ENCODE measurements at regions not wholly inside any gene's neighbourhood (a gene's known extent, or its start where the extent isn't known, plus 50 kb on each side); places are given as distances from the start of the nearest gene placed in this dataset.

DNA sequence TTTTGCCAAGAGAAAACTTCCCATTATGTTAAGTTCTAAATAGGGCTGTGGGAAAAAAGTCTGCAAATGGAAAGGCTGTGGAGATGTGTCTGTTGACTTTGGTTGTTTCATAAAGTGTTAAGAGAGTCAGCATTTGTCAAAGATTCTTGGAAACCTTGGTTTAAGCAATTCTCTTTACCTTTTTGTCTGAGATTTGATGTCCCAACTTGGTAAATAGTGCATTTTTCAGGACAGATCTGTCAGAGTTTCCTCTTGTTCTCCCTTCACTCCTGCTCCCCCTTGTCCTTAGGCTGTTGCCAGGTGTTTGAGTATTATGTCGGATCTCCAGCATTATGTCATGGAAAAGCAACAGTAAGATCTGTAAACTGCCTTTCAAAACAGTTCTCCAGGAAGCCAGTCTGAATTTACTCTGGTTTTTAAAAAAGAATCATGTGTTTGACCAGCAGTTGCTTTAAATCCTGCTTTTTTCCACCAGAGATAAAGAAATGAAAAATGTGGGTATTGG is 79.1 kb upstream of the ADAMTSL1 start:
- TF ChIP-seq POLR2A (IDR thresholded peaks at IDR 0.05; ENCODE audit: low read depth) (no peak), POLR2AphosphoS5 (IDR thresholded peaks at IDR 0.05) (no peak)
- TF ChIP-seq, protein P1, sequence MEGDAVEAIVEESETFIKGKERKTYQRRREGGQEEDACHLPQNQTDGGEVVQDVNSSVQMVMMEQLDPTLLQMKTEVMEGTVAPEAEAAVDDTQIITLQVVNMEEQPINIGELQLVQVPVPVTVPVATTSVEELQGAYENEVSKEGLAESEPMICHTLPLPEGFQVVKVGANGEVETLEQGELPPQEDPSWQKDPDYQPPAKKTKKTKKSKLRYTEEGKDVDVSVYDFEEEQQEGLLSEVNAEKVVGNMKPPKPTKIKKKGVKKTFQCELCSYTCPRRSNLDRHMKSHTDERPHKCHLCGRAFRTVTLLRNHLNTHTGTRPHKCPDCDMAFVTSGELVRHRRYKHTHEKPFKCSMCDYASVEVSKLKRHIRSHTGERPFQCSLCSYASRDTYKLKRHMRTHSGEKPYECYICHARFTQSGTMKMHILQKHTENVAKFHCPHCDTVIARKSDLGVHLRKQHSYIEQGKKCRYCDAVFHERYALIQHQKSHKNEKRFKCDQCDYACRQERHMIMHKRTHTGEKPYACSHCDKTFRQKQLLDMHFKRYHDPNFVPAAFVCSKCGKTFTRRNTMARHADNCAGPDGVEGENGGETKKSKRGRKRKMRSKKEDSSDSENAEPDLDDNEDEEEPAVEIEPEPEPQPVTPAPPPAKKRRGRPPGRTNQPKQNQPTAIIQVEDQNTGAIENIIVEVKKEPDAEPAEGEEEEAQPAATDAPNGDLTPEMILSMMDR (IDR thresholded peaks at IDR 0.05), result no peak
